ENCODE measurements at regions not wholly inside any gene's neighbourhood (a gene's known extent, or its start where the extent isn't known, plus 50 kb on each side); places are given as distances from the start of the nearest gene placed in this dataset.

DNA sequence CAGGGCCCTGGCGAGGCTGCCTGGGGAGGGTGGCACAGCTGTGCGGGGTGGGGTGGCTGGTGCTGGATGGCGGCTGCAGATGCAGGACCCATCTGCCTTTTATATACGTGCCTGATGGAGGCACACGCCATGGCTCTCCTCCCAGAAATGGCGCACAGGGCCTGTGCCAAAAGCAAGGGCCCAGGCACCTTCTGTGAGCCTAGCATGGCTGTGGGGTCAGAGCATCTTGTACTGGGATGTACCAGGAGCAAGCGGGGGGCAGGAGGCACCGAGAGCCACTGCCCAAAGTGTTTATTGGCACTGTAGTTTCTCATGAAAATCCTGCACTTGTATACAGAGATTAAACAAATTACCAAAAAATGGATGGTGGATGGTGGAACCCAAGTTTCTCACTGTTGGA, 724.1 kb downstream of the GALR1 start:
- Histone ChIP-seq H3K4me3 (no peak overlapping the region), H3K27ac (no peak overlapping the region), H3K36me3 (ENCODE audit: low read depth, missing control alignments) (no peaks in the 10 kb centered on the region), H3K9me3 (no peaks in the 10 kb centered on the region), H3K4me1 (peaks cover 4% of the 10 kb centered on the region), H3K27me3 (no peaks in the 10 kb centered on the region)
- intact Hi-C loops (cut with DNase I; ENCODE audit: low total_unique reads), result no loop called here
- TF ChIP-seq POLR2A (IDR thresholded peaks at IDR 0.05), result no peak
- TF ChIP-seq, protein P1, sequence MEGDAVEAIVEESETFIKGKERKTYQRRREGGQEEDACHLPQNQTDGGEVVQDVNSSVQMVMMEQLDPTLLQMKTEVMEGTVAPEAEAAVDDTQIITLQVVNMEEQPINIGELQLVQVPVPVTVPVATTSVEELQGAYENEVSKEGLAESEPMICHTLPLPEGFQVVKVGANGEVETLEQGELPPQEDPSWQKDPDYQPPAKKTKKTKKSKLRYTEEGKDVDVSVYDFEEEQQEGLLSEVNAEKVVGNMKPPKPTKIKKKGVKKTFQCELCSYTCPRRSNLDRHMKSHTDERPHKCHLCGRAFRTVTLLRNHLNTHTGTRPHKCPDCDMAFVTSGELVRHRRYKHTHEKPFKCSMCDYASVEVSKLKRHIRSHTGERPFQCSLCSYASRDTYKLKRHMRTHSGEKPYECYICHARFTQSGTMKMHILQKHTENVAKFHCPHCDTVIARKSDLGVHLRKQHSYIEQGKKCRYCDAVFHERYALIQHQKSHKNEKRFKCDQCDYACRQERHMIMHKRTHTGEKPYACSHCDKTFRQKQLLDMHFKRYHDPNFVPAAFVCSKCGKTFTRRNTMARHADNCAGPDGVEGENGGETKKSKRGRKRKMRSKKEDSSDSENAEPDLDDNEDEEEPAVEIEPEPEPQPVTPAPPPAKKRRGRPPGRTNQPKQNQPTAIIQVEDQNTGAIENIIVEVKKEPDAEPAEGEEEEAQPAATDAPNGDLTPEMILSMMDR (IDR thresholded peaks at IDR 0.05), result no peak
- DNase-seq, result no peak
- WGBS, 2 donors, result 90 to 91% methylated on average over 7 to 8 of the region's 8 CpGs

DNA sequence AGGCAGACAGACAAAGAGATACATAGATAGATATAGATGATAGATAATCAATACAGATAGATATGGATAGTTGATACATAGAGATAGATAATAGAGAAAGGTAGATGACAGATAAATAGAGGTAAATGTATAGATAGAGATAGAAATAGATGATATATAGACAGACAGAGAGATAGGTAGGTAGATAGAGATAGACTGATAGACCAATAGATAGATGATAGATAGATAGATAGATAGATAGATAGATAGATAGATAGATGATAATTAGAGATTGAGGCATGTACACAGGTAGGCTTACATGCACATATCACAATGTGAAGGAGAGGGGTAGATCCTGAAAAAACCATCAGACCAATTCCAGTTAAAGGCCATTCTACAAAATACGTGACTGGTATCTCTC, 724.7 kb downstream of the GALR1 start:
- Histone ChIP-seq H3K27me3 (no peaks in the 10 kb centered on the region), H3K36me3 (ENCODE audit: low read depth, missing control alignments) (no peaks in the 10 kb centered on the region), H3K4me3 (no peak overlapping the region), H3K9me3 (no peaks in the 10 kb centered on the region), H3K4me1 (peaks cover 4% of the 10 kb centered on the region), H3K27ac (no peak overlapping the region)
- intact Hi-C loops (cut with DNase I; ENCODE audit: low total_unique reads), result no loop called here
- DNase-seq, result no peak
- TF ChIP-seq POLR2A (IDR thresholded peaks at IDR 0.05), result no peak
- TF ChIP-seq, protein P1 (IDR thresholded peaks at IDR 0.05), result no peak
- WGBS, 2 donors, result 72 to 88% methylated on average over 1 of the region's 1 CpG

DNA sequence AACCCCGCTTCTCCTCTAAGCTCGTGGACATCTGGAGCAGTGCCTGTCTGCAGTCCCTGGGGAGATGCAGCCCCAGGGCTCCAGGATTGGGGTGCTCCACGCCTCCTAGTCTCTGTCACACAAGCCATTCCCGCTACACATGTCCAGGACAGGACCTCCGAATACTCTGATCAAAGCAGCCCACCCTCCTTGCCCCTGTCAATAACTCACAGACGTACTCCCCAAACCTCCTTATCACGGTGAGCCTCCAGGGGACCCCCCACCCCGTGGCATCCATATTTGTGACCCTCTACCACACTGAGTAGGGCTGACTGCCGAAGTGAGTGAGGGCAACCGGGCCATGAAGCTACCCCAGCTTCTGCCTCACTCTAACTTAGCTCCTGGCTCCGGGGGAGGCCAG, 727.7 kb downstream of the GALR1 start:
- TF ChIP-seq, protein P1 (IDR thresholded peaks at IDR 0.05), result no peak
- TF ChIP-seq POLR2A (IDR thresholded peaks at IDR 0.05), result no peak
- H3K4me3 ChIP-seq, result no peak overlapping the region
- no peak overlapping the region for H3K27ac ChIP-seq
- H3K36me3 ChIP-seq (ENCODE audit: low read depth, missing control alignments), result no peaks in the 10 kb centered on the region
- no peaks in the 10 kb centered on the region for H3K9me3 ChIP-seq
- H3K27me3 ChIP-seq, result no peaks in the 10 kb centered on the region
- DNase-seq, result no peak
- H3K4me1 ChIP-seq, result no peaks in the 10 kb centered on the region
- WGBS, 2 donors, result 81 to 88% methylated on average over 6 to 11 of the region's 11 CpGs
- intact Hi-C loops (cut with DNase I; ENCODE audit: low total_unique reads), result no loop called here

DNA sequence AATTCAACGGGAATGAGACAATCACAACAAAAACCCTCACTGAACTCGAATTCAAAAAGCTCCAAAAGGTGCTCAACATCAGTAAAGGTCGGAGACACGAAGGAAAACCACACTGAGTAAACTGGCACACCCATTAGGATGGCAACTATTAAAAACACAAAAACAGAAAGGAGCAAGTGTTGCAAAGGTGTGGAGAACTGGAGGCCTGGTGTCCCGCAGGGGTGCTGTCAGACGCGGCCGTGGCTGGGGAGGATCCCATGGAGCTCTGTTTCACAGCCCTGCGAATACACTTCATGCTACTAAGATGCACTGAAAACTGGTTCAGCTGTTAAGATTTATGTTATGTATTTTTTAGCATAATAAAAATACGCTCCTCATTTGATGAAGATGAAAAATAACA, 730.6 kb downstream of the GALR1 start:
- TF ChIP-seq POLR2A (IDR thresholded peaks at IDR 0.05), result no peak
- TF ChIP-seq, protein P1 (IDR thresholded peaks at IDR 0.05), result no peak
- no peak for DNase-seq
- Histone ChIP-seq H3K4me3 (no peak overlapping the region), H3K4me1 (no peaks in the 10 kb centered on the region), H3K27me3 (no peaks in the 10 kb centered on the region), H3K36me3 (ENCODE audit: low read depth, missing control alignments) (no peaks in the 10 kb centered on the region), H3K27ac (no peak overlapping the region), H3K9me3 (no peaks in the 10 kb centered on the region)
- intact Hi-C loops (cut with DNase I; ENCODE audit: low total_unique reads), result no loop called here
- WGBS, 2 donors, result 88% methylated on average over 10 of the region's 10 CpGs

DNA sequence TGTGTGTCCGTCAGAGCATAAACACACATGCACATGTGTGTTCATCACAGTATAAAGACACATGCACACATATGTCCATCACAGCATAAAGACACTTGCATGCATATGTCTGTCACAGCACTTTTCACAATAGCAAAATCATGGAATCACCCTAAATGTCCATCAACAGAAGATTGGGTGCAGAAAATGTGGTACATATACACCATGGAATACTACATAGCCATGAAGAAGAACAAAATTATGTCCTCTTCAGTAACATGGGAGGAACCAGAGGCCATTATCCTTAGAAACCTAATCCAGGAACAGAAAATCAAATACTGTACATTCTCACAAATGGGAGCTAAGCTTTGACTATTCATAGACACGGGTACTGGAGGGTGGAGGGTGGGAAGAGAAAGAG, 732.2 kb downstream of the GALR1 start:
- Histone ChIP-seq H3K4me1 (no peaks in the 10 kb centered on the region), H3K36me3 (ENCODE audit: low read depth, missing control alignments) (no peaks in the 10 kb centered on the region), H3K4me3 (no peak overlapping the region), H3K9me3 (no peaks in the 10 kb centered on the region), H3K27ac (no peak overlapping the region), H3K27me3 (no peaks in the 10 kb centered on the region)
- DNase-seq, result no peak
- intact Hi-C loops (cut with DNase I; ENCODE audit: low total_unique reads), result no loop called here
- 91 to 94% methylated on average over 2 of the region's 2 CpGs for WGBS, 2 donors
- TF ChIP-seq POLR2A (IDR thresholded peaks at IDR 0.05), result no peak
- TF ChIP-seq, protein P1 (IDR thresholded peaks at IDR 0.05), result no peak
